NCI-H446 (cell line): ENCODE measurements at regions not wholly inside any gene's neighbourhood (a gene's known extent, or its start where the extent isn't known, plus 50 kb on each side); places are given as distances from the start of the nearest gene placed in this dataset.

ENCODE experiments used
- DNase-seq, 2 experiments: peaks; one replicate each; lab custom pipeline; 2025; lab: John Stamatoyannopoulos, UW

DNA sequence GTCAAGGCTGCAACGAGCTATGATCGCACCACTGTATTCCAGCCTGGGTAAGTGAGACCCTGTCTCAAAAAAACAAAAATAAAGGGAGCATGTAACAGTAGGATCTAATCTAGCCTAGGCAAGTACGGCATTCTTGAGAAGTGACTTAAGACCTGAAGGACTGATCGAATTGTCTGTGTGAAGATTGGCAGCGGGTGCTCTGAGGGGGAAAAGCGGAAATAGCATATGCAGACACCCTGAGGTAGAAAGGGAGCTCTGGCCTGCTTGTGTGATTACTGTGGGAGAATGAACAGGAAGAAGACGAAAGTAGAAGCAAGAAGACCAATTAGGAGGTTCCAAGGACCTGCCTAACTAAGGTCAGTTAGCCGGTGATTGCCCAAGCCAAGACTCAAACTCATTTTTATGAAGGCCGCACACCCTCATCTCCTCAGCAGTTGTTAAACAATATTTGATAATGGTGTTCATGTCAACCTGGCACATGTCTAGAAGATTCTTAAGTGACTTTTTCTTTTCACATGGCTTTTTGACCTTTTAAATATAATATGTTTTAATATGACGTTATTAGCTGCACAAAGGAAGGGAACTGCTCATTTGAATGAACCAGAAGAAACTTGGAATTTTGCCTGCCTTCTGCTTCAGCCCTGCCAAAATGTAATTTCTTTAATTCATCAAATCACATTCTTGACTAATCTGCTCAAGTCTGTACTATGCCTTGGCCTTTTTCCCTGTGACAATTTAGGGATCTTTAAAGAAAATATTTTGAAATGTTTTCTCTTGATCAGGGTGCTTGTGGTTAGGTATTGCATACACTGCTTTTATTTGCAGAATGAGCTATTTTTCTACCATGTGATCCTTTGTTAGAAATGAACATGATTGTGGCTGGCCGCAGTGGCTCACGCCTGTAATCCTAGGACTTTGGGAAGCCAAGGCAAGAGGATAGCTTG is 289.2 kb upstream of the DMRT1 start:
- DNase-seq = no peak

DNA sequence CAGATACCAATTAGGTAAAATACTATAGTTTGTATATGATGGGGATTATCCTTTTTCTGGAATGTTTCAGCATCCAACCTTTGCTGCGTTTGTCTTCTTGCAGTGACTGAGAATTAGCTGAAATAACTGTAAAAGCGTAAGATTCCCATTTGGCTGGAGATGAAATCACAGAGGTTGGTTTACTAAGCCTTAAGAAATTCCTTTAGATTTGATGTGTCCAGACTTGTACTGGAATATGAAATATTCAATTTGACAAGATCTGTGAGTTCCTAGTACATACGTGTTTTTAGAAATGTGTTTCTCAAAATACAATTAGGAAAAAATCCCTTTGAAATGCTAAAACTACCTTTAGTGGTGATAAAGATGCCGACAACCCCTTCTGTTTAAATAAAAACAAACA is 286.0 kb upstream of the DMRT1 start:
- no peak for DNase-seq

DNA sequence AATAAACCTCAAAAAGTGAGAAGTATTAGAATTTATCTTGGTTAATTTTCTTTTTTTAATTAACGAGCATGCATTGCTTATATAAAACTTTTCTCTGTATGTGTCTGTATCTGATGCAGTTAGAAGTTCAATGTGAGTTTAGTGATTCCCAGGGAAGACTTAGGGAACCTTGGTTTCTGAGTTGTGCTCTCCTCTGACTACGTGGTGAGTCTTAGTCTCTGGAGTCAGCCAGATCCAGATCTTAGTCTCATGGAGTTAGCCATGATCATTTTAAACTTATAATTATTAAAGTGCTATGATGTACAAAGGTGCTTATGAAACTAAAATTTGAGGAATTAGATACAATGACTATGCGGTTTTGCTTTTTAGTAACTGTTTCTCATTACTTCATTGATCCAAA is 285.3 kb upstream of the DMRT1 start:
- DNase-seq = no peak

DNA sequence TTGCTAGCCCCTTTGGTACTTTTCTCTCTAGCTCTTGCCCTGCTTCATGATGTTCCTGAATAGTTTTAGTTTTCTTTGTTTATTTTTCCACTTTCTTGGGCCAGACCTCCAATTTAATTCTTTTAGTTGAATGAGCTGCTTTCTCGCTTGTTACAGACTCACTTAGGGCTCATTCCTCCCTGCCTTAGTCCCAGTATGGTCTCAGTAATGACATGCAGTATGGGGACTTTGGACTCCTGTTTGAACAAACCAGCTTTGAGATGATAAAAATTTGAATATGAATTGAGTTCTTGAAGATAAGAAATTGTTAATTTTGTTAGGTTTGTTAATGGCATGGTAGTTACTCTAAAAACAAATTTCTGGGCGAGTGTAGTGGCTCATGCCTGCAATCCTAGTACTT is 284.8 kb upstream of the DMRT1 start:
- DNase-seq = no peak

DNA sequence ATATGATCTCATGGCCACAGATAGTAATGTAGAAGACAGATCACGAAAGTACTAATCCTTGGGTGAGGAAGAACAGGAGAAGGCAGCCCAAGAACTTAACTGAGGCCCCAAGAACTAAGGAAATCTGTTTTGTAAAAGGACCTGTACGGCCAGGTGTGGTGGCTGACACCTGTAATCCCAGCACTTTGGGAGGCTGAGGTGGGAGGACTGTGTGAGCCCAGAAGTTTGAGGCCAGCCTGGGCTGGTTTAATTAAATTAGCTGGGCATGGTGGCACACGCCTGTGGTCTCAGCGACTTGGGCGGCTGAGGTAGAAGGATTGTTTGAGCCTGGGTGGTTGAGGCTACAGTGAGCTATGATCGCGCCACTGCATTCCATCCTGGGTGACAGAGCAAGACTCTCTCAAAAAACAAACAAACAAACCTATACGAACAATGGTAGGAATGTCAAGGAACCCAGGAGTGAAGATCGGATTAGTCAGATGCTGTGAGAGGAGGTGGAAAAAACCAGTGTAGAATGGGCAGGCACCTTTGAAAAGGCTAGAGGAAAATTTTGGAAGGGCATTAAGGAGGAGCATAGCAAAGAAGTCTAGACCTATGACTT is 283.8 kb upstream of the DMRT1 start:
- no peak for DNase-seq

DNA sequence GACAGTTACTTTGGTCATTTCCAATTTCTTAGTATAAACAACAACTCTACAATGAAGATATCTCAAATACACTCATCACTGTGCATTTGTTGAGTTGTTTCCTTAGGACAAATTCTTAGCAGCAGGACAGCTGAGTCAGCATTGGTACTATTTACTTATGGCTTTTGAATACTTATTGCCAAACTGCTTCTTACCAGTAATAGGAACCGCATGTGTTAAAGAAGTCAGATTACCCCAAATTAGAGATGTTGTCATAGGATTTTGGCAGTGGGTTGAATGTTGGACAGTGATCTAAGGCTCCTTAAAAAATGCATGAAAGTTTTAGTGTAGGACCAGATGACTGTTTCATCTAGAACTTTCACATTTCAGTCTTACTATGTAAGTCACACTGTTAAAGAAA is 280.1 kb upstream of the DMRT1 start:
- no peak for DNase-seq

DNA sequence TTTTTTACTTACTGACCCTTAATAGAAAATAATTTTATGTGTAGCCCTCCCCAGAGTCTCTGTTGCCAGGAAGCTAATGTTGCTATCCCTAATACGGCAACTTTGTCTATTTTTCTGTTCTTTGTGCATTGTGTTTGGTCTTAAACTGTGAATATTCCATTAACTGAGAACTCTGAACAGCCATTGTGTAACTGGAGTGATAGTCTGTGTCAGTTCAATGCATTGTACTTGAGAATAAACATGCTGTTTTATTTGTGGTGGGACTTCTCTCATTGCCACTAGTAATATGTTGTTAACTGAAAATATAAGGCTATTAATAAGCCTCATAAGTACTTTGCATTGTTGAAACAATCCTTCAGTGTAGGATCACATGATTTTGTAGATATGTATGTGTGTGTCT is 278.3 kb upstream of the DMRT1 start:
- no peak for DNase-seq

DNA sequence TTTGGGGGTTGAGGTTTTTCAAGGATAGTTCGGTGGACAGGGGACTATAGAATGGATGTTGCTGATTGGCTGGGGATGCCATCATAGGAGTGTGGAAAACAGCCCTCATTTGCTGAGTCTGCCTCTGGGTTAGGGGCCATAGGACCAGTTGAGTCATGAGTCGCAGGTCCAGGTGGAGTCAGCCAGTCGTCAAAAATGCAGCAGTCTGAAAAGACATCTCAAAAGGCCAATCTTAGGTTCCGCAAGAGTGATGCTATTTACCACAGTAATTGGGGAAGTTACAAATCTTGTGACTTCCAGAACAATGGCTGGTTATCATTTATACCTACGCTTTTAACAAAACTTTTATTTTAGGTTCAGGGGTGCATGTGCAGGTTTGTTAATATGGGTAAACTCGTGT is 276.0 kb upstream of the DMRT1 start:
- DNase-seq = no peak

DNA sequence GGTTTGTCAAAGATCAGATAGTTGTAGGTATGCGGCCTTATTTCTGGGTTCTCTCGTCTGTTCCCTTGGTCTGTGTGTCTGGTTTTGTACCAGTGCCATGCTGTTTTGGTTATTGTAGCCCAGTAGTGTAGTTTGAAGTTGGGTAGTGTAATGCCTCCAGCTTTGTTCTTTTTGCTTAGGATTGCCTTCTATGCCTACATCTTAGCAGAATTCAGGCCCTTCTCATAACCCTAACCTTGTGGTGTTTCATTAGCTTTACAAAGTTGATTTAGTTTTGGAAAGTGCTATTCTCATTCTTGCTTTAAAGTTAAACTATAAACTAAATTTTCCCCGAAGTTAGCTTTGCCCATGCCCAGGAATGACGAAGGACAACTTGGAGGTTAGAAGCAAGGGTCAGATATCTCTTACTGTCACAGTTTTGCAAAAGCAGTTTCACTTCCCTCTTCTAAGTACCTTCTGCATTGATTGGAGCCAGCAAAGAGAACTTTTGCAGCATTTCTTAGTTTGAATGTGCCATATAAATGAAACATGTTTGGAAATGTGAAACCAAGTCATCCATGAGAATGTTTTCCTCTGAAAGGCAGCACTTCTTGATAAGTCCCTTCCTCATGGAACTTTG is 274.3 kb upstream of the DMRT1 start:
- no peak for DNase-seq

DNA sequence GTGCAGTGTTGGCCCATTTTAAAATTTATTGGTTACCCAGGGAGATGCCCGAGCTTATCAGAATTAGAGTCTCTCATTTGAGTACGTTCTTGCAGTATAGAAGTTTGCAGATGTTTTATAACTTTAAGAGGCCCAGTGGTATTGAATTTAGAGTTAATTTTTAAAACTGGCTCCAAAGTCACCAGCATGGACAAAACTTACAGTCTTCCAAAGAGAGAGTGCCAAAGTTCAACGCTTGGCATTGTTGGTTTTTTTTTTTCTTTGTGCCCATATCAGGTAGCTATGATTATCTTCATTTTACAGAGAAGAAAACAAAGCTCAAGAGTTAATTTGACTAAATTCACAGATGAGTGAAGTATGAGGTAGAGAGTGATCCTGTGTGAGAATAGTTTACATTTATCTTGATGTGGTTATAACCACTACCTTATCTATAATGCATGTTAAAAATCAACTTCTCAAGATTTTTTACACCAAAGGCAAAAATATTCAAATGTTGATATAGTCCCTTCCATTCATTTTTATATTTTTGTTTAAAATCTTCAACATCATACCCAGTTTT is 273.7 kb upstream of the DMRT1 start:
- DNase-seq = no peak

DNA sequence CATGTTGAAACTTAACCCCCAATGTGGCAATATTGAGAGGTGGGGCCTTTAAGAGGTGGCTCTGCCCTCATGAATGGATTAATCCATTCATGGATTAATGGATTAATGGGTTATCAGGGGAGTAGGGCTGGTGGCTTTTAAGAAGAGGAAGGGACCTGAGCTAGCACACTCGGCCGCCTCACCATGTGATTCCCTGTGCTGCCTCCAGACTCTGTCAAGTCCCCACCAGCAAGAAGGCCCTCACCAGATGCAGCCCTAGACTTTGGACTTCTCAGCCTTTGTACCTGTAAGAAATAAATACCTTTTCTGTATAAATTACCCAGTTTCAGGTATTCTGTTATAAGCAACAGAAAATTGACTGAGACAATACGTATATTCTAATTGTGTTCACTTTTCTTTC is 272.2 kb upstream of the DMRT1 start:
- DNase-seq = no peak

DNA sequence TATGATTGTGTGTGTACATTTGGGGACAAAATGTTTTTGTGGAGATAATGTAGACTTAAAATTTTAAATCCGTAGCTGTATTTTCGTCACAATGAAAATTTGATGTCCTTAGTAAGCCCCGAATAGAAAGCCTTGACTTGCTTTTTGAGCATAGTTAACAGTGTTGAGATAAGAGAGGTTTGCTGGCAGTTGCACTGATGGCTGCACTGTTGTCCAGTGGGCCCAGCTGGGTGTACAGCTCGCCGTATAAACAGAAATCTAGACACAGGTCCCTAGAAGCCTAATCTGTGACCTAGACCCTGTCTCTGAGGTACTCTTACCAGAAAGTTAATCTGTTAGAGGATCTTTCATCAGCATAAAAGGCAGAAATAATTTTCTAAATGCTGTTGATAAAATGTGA is 271.3 kb upstream of the DMRT1 start:
- no peak for DNase-seq

DNA sequence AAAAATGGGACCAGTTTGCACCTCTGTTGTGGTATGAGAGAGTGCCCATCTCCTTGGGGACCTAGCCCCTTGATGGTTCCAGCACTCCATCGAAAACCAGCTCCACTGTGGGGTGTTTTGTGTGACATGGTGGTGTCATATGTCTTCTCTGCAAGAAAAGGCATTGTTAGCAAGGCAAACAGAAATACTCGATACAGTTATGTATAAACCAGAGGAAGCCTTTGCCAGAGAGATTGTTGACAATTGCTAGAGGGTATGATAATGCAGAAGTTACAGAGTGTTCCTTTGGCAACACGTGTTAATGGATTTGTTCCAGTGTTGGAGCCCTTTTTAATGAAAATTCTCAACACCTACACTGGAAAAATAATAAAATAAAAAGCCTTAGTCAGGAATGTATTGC is 270.4 kb upstream of the DMRT1 start:
- no peak for DNase-seq

DNA sequence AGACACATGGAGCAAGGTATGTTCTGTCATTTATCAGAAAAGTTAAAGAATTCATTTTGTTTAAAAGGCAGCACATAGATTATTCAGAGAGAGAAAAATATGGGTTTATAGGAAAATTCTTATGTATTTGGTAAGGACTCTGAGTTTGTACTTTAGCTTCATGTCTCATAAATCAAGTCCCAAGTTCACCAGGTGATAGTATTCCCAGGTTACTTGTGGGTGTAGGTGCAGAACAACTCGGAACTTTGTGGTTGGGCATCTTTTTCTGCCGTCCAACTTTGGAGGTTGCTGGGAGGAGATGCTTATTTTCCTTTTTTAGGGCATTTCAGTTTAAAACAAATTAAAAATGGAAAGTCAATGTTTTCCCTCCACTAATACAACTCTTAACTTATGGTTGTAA is 269.8 kb upstream of the DMRT1 start:
- DNase-seq = no peak

DNA sequence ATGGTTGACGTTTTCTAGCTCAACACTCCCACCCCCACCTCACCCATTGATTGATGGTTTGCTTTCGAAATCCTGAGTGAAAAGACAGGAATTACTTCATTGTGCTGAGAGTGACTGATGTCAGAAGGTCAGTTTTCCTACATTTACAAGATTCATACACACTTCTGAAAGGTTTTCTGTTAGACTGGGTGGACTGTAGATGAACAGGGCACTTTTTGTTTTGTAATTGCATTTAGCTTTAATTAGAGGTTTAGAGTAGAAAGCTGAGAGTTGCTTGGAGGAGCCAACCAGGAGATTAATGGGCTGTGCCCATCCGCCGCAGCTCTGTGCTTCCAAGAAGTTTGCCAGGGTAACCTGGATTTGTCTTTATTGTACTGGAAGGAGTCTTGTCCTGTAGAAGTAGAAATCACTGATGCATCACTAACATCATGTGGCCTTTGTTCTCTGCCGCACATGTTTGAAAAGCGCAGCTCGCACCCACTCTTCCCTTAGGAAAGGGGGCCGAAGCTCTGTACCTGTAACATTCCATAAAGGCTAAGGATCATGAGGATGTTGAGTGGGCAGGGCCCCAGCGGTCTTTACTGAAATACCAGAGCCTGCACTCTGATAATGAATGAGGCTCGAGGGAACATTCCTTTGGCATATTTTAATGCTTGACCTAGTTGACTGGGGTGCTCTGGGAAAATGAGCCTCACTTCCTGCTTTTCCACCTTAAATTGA is 267.6 kb upstream of the DMRT1 start:
- no peak for DNase-seq

DNA sequence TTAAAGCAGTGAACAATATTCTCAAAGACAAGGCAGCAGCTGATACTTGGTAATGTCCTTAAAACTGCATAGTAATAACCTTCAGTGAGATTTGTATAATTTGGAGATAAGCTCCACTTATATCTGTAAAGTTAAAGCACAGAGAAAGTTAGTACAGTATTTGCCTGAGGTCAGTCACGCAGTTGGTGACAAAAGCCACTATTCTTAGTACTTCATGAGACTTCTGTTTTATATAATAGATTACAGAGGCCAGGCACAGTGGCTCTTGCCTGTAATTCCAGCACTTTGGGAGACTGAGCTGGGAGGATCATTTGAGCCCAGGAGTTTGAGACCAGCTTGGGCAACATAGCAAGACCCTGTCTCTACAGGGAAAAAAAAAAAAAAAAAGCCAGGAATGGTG is 266.4 kb upstream of the DMRT1 start:
- DNase-seq = no peak

DNA sequence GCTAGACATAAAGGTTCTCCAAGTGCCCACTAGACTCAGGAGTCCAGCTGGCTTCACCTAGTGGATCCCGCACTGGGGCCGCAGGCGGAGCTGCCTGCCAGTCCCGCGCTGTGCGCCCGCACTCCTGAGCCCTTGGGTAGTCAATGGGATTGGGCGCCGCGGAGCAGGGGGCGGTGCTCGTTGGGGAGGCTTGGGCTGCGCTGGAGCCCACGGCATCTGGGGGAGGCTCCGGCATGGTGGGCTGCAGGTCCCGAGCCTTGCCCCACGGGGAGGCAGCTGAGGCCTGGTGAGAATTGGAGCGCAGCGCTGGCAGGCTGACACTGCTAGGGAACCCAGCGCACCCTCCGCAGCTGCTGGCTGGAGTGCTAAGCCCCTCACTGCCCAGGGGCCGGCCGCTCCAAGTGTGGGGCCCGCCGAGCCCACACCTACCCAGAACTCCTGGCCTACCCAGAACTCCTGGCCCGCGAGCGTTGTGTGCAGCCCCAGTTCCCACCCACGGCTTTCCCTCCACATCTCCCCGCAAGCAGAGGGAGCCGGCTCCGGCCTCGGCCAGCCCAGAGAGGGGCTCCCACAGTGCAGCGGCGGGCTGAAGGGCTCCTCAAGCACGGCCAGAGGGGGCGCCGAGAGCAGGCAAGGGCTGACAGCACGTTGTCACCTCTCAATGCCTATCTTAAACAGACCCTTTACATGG is 260.7 kb upstream of the DMRT1 start:
- no peak for DNase-seq

DNA sequence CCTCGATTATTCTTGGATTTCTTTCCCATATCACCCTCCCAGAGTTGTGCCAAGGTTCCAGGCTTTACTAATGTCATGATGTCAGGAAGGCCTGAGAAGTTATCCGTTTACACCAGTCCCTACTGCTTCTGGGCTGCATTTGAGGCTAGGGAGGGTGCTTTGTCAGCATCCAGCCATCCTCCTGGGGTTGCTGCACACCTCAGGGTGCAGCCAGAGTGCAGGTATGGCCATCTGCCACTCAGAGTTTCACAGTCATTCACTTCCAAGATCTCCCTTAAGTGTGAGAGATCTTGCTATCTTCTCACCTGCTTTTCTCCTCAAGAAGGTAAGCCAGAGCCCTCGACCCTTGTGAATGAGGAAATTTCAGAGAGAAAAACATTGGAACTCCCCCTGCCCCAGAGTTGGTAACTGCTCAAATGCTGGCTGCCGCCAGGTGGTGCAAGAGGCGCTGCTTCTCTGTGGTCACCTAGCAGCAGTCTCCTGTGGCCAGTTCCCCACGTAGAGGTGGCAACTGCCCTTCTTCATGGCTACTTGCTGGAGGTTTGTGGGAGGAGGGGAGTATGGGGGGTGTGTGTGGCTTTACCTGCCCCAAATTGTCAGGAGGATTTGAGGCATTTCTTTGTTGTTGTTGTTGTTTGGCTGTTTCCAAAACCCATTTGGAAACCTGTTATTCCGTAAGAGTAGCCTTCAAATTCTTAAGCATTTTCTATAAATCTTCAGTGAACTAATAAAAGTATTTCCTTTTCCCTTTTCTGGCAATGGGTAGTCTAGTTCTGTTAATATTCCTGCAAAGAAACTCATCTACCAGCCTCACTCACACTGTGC is 259.6 kb upstream of the DMRT1 start:
- no peak for DNase-seq

DNA sequence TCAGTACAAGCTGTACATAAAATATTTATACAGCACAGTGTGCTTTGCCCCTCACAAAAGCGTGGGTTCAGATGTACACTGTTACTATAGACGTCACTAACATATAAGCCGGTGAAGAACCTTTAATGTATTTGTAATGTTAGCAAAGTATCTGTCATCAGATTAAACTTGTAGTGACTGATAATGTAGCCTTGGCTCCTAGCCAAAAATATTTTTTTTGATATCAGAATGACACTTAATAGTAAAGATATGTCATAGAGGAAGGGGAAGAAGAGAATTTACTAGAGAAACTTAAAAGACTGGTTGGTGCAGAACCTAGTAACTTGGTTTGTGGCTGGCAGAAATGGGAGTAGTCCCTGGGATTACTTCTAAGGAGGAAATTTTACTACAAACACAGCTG is 258.7 kb upstream of the DMRT1 start:
- no peak for DNase-seq

DNA sequence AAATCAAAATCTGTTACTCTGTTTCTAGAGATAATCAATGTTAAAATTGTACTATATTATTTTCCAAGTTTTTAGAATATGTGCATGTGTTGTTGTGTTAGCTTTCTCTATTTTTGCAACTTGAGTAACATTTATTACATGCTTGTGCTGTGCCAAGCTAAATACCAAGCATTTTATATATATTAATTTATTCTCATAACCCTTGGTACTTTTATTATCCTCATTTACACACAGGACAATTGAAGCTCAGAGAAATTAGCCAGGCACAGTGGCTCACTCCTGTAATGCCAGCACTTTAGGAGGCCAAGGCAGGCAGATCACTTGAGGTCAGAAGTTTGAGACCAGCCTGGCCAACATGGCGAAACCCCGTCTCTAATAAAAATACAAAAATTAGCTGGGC is 254.0 kb upstream of the DMRT1 start:
- no peak for DNase-seq

DNA sequence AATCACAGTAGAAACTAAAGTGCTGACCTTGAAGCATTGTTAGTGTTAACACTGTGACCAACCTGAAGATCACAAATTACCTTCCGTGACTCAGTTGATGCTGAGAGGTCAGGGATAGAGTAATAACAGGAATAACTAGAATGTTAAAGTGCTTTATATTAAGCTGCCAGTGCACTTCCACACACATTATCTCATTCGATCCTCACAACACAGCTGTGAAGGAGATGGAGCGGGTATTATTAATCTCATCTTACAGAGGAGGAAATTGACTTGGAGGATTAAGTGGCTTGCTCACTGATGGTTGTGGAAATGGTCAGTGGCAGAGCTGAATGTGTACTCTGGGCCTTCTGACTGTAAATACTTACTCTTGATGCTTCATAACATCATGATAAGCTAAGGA is 252.5 kb upstream of the DMRT1 start:
- no peak for DNase-seq
